ENCODE measurements at regions not wholly inside any gene's neighbourhood (a gene's known extent, or its start where the extent isn't known, plus 50 kb on each side); places are given as distances from the start of the nearest gene placed in this dataset.
A peak's percentile ranks its signal among the peaks of the same experiment; 100 is the strongest.
"Not testable (repeated sequence)": the region's sequence is repeated elsewhere in the genome, so short reads cannot be mapped to it uniquely, and the experiment has no call there.

DNA sequence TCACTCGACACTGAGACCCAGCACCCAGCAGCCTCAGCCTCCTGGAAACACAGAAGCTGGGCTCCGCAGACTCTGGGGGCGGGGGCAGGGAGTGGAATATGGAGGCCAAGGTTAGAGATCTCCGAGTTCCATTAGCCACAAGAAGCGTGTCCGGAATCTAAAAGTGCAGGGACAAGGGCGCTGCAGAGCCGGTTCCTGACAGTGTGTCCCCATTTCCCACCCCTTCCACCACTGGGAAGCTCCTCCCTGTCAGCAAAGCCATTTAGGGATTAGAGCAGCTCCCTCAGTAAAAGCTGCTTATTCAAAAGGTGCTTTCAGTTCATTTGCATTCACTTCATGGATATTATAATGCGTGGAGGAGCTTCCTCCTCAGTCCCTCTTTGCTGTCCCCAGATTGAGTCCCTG is 74.1 kb upstream of the HSPA9 start:
- ATAC-seq, result no peak

DNA sequence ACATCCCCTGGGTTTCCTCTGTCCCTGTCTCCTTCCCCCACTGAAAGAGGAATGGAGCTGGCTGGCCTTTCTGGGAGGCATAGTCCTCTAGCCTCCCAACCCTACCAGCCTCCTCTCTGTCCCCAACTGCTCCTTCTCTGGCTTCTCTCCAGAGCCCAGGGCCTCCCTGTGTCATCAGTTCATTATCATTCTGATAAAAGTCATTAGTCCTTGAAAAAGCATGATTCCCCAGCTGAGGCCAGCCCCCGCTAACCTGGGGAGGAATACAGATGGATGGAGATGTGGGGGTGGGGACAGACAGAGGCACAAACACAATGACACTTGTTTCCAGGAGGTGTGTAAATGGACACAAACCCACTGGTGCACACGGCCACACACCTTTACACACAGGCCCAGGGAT is 73.6 kb upstream of the HSPA9 start:
- DNase-seq (ENCODE audit: low spot score) (no peak), ATAC-seq (no peak)

More for the DNA sequence above, 74.1 kb upstream of the HSPA9 start:
- DNase-seq (ENCODE audit: low spot score), result no peak

DNA sequence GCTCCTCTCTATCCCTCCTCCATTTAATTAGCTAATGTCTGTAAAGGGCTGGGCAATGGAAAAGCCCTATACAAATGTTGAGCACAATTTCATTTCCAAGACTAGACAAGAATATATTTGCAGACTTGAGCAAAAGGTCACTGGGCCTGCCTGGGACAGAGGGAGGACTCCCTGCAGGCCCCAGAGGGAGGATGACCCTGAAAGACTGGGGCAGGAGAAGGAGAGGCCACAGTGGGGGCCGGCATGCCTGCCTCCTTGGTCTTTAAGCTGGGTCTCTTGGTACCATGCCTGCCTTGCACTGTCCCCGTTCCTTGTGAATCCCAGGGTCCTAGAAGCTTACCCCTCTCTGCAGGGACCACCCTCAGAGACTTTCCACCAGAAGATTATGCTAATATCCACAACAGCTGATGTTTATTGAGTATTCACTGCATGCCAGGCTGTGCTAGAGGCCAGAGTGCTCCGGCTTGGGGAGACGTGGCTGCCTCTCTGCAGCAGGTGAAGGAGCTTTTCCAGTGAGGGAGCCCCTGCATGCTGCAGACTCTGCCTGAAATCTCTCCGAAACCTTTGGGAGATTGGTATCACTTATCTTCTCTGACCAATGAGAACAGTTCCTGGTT is 72.7 kb upstream of the HSPA9 start:
- ATAC-seq (no peak), DNase-seq (ENCODE audit: low spot score) (no peak)

DNA sequence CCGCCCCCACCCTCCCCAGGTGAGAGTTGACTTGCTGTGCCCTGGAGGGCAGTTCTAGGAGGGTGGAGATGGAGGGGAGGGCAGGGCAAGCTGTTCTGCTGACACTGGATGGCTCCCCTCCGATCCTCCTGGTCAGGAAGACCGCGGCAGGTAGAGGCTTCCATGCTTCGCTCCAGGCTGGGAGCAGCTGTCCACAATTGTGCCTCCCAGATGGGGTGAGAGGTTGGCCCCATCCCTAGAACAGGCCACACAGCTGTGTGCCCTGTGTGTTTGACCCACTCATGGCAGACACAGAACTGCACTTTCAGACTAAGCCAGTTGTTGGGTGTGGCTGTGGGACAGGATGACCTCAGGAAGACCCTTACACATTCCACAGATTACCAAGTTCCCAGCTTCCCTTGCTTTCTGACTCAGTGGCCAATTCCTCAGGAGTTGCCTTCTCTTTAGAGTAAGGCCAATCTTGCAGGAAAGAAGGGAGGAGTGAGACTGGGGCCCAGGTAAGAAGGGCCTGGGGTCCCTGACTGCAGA is 72.1 kb upstream of the HSPA9 start:
- DNase-seq (ENCODE audit: low spot score), result no peak
- no peak for ATAC-seq

DNA sequence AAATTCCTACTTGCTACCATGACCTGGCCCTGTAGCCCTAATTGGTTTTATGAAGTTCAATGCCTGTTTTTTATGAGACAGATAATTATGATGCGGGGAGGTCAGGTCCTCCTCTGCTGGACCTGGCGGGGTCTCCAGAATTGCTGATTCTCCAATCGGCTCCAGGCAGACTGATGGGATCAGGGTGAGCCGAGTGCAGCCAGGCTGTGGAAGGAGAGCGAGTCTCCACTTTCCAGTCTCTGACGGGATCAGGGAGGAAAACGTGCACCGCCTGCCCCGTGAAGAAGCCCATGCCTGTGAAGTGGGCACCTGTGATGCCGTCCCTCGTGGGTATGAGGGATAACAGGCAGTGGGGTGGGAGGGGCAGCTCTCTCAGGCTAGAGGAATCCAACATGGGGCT is 71.5 kb upstream of the HSPA9 start:
- DNase-seq (ENCODE audit: low spot score) (no peak), ATAC-seq (no peak)

DNA sequence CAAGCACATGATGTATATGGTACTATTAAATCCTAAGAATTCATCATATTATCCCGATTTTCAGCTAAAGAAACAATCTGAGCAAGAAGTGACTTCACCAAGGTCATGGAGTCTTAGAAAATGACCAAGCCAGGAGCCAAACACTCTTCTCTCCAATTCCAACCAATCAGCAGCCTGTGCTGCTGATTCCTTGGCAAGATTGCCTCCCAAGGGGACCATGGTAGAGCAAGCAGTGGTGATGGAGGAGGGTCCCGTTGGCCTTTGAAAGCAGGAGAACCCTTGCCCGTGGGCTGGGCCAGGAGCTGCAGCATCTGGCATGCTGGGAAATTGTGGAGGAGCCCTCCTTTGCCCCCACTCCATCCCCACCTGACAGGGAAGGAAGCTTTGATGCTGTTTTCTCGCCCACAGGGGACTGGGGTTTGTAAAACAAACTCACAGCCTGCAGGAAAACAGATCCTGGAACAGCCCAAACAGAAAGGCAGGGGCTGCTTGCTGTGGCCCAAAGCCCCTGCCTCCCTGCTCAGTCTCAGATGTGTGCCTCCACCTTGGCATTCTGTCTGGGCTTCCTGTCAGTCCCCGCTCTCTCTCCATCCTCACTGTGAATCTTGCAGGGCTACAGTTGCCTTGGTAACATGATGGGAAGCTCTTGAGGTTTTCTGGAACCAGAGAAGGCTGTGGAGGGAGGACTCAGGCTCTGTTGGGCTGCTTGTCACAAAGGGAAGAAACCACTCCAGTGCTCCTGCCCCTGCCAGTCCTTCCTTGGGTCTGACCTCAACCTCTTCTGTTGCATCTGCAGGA is 70.8 kb upstream of the HSPA9 start:
- DNase-seq (ENCODE audit: low spot score), result no peak
- no peak for ATAC-seq

DNA sequence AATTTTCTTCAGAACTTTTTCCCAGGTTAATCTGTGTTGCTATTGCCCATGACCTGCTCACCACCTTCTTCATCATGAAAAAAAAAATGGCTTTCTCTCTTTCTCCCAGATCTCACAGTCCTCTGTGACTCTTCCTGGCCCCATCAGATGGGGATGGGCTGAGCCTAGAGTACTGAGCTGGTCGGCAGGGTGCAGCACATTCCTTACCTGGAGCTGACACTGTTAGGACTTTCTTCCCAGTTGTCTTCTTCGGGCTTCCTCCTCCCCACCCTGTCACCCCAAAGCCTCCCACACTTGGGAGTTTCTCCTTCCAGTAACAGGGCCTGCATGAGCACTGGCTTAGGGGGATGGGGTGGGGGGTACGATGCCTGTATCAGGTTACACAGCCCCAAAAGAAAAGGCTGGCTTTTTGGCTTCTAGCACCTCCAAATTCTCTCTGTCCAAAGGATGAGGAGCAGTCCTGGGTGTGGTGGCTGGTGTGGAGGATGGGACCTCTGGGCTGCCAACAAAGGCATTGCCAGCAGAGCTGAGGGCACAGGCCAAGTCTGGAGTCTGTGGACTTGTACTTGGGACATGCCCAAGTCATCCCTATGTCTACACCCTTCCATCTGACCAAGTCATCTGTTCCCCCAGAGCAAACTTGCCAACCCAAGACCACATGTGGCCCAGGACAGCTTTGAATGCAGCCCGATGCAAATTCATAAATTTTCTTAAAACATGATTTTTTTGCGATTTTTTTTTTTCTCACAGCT is 68.0 kb upstream of the HSPA9 start:
- DNase-seq (ENCODE audit: low spot score) (no peak), ATAC-seq (no peak)

DNA sequence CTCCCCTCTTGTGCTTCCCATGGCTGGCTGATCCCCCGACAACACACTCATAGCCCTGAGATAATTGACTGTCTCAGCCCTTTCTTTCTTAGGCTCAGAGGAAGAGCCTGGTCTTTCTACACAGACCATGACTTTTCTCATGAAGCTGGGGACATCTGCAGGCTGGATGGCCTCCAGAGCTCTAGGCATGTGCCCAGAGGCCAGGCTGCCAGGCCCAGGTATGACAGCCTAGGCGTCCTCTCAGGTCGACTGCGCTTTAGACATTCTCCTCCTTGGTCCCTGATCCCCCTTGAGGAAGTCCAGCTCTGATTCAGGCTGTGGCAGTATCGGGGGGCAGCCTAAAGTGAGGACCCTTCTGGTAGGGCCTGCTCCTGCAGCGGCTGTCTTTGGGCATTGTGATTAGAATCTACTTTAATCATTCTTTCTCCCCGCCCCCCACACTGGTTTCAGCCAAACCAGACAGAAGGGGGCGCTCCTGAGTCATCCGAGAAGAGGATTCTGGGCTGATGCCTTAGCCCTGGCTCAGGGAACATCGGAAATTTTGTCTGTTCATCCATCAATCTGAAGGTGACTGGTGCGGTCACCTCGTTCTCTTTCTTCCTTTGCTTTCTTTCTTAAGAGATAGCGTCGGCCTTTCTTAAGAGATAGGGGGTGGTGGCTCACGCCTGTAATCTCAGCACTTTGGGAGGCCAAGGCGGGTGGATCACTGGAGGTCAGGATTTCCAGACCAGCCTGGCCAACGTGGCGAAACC is 66.5 kb upstream of the HSPA9 start:
- ATAC-seq (peak; percentile 91), DNase-seq (ENCODE audit: low spot score) (peak; percentile 64)

DNA sequence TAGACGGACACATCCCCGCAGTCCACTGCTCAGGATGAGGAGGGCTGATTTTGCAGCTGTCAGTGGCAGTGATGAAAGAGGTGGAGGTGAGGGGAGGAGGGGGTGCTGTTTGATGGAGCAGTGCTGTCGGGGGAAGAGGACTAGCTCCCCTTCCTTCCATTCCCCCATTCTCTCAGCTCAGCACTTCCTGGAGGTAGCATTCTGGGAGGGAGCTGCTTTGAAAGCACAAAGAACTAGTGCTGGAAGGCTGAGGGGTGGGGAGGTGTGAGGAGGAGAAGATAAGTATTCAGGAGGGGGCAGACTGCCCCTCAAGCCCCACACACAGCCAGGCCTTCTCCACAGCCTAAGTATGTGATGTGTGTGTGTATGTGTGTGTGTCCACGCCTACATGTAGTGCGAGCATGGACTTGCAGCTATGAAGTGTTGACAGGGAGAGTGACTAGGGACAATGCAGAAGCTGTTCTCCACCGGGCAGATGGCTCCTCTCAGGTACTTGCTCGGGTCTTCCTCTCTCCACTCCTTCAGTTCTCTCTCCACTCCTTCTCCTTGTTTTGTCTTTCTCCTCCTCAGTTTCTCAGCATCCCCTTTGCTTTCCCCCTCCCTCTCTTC is 65.5 kb upstream of the HSPA9 start:
- DNase-seq (ENCODE audit: low spot score) (no peak), ATAC-seq (no peak)

DNA sequence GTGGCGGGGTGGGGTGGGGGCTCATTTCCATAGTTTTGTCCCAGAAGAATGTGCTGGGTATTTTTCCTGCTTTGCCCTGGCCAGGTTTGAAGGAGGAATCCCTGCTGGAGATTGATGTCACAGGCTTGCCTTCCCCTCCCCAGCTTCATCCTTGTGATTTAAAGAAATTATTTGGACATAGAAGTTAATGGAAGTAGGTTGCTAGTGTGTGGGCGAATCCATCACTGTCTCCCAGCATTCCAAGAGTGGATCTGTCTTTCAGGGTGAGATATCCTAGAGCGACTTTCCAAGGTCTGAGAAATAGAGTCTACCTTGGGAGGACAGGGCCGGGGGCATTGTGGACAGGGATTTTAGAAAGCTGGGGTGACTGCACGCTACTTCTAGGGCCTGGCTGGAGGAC is 64.9 kb upstream of the HSPA9 start:
- DNase-seq (ENCODE audit: low spot score) (no peak), ATAC-seq (no peak)

DNA sequence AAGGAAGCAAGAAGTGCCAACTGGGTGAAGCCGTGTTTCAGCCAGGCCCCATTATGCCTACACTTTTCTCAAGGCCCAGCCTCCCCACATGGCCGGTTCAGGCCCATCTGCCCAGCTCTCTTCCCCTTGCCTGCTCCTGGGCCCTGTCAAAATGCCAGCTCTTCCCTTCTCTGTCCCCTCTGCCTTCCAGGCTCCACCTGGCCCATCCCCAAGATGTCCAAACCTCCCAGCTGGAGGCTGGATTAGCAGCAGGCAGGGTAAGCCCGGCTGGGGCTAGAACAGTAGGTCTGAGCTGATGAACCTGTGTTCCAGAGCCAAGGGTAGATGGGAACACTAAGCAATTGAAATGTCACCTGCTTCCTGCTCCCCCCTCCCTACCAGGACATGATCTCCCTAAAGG is 64.1 kb upstream of the HSPA9 start:
- no peak for ATAC-seq
- no peak for DNase-seq (ENCODE audit: low spot score)

DNA sequence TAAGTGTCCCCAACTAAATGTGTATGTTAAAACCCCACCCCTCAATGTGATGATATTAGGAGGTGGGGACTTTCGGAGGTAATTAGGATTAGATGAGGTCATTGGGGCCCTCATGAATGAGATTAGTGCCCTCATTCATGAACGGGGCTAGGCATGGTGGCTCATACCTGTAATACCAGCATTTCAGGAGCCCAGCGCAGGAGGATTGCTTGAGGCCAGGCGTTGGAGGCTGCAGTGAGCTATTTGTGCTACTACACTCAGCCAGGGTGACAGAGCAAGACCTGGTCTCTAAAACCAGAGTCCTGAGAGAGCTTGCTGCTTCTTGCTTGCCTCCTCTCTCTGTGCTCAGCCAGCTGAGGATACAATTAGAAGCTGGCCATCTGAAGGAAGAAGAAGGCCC is 62.1 kb upstream of the HSPA9 start:
- DNase-seq (ENCODE audit: low spot score), result no peak
- ATAC-seq, result no peak

DNA sequence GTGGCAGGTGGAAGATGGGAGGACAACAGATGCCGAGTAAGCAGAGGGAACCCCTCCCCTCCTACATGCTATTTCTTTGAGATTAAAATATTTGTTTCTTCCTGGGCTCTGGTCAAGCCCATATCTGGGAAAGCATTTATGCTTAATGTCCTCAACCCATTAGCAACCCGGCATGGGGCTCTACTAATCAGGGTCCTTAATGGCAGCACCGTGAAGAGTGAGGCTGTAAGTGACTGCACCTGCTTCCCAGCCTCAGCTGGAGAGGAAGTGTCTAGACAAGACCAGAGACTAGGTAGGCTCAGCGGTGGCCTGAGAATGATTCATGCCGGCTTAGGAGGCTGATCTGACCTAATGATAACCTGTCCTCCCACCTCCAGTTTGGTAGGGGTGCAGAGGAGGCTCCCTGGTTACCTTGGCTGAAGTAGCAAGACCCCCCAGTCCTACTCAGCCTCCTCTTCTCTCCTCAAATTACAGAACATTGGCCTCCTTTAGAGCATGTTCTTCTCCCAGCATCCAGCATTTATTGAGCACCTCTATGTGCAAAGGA is 61.3 kb upstream of the HSPA9 start:
- ATAC-seq (no peak), DNase-seq (ENCODE audit: low spot score) (no peak)

DNA sequence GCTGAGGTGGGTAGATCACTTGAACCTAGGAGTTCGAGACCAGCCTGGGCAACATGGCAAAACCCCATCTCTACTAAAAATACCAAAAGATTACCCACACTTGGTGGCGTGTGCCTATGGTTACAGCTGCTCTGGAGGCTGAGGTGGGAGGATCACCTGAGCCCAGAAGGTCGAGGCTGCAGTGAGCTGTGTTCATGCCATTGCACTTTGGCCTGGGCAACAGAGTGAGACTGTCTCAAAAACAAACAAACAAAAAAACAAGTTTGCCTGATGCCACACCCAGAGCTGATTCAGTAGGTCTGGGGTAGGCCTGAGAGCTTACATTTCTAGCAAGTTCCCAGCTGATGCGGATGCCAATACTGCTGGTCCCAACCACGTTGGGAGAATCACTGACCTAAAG is 60.5 kb upstream of the HSPA9 start:
- ATAC-seq, result no peak
- DNase-seq (ENCODE audit: low spot score), result no peak

DNA sequence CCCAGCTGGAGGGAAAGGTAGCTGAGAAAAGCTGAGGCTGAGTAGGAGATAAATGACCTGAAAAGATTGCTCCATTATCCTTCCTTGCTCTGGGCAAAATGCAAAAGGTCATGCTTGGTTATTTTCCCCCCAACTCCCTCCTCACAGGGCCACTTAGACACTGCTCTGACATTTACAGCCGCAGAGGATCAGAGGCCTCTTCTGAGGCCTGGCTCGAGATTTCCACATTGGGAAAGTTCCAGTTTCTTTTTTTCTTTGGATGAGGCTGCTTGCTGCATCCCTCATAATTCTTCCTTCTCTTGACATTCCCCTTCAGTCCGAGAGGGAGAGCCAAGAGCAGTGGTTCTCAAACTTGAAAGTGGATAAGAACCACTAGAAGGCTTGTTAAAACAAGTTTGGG is 60.1 kb upstream of the HSPA9 start:
- ATAC-seq (no peak), DNase-seq (ENCODE audit: low spot score) (no peak)

DNA sequence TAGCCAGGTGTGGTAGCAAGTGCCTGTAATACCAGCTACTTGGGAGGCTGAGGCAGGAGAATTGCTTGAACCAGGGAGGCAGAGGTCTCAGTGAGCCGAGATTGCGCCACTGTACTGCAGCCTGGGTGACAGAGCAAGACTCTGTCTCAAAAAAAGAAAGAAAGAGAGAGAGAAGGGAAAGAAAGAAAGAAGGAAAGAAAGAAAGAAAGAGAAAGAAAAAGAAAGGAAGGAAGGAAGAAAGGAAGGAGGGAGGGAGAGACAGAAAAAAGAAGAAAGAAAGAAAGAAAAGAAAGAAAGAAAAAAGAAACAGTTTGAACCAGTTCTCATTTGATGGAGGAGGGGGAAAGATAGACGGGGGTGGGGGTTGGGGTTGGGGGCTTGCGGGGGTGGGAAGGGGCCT is 59.6 kb upstream of the HSPA9 start:
- ATAC-seq; DNase-seq (ENCODE audit: low spot score): not testable (repeated sequence)

DNA sequence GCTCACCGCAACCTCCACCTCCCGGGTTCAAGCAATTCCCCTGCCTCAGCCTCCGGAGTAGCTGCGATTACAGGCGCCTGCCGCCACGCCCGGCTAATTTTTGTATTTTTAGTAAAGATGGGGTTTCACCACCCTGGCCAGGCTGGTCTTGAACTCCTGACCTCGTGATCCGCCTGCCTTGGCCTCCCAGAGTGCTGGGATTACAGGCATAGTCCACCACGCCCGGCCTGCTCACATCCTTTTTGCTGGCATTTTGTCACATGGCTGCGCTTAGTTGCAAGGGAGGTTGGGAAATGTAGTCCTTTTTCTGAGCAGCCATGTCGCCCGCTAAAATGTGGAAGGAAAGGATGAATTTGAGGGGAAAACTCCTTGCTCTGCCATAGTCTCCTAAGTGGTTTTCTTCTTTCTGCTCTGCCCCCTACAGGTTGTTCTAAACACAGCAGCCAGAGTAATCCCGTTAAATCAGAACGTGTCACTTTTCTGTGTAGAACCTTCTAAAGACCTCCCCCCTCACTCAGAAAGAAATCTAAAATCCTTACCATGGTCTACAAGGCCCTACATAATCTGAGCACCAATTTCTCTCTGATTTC is 57.8 kb upstream of the HSPA9 start:
- peak; percentile 82 for ATAC-seq
- peak; percentile 54 for DNase-seq (ENCODE audit: low spot score)

DNA sequence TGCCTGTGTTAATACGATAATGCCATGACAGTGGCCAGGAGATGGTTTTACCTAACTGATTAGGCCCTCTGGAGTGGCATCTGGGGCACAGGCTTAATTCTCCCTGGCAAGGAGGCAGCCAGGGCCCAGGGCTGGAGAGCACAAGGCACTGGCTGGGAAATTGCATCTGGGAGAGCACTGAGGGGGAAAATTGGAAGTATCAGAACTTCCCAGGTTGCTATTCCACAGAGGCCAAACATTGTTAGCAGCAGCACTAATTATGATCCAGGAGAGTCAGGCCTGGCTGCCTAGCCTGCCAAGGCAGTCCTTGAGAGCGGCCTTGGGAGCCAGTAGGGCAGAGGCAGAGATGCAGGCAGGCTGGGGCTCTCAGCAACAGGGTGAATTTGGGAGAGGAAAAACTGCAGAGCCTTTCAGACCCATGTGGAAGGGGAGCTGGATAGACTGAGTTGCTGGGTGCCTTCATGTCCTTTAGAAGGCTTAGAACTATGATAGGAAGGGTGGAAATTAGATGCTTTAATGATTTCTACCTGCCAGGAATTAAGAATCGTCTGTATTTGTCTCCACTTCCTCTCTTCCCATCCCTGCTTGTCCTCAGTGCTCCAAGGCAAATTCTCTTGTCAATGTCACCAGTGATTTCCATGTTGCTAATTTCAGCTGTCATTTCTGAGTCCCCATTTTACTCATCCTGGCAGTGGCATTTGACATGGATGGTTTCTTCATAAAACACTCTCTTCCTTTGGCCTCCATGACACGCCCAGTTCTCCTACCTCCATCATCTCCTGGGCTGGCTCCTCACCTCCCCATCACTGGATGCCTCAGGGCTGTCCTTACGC is 56.1 kb upstream of the HSPA9 start:
- ATAC-seq (no peak), DNase-seq (ENCODE audit: low spot score) (no peak)

DNA sequence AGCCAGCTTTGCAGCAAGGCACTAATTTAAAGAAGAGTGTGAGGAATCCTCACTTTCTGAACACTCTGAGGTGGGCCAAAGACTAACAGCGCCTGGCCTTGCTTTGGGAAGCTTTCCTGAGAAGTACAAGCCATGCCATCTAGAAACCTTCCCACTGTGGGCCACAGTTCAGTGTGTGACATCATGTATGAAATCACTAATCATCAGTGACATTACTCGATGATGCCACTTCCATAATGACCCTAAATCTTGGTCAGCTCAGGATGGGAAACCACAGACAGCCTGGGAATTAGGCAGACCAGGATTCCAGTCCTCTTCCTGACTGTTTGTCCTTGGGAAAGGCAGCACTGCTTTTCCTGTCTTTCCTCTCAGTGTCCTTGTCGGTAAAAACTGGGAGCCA is 54.2 kb upstream of the HSPA9 start:
- DNase-seq (ENCODE audit: low spot score) (no peak), ATAC-seq (no peak)
